ENCODE measurements at regions not wholly inside any gene's neighbourhood (a gene's known extent, or its start where the extent isn't known, plus 50 kb on each side); places are given as distances from the start of the nearest gene placed in this dataset.

DNA sequence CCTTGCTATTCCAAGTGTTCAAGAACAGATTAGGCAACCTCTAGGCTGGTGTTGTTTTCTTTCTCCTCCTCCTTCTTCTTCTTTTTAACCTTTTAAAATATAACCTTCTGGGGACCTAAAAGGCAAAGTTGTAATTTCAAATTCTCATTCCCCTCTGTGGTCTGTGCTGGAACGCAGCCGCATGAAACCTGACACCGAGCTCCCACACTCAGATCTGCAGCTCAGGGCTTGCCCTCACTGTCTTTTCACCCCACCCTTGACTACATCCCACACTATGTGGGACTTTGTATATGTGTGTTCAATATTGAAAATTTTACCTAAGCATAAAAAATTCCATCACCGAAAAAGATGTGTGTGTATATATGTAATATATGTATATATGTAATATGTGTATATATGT, 62.0 kb upstream of the ARHGAP42 start:
- DNase-seq (ENCODE audit: low spot score) = no peak
- CTCF ChIA-PET = no interaction called here
- Histone ChIP-seq H3K9me3 (ENCODE audit: low read depth, low read length, poor library complexity, severe bottlenecking) (peaks cover 10% of the 10 kb centered on the region), H3K4me3 (ENCODE audit: low read depth, low read length, poor library complexity, severe bottlenecking) (no peak overlapping the region), H3K27me3 (replicated peaks; ENCODE audit: insufficient read depth, low read depth, low read length, poor library complexity) (no peaks in the 10 kb centered on the region), H3K4me1 (ENCODE audit: insufficient read depth, low read length, poor library complexity, severe bottlenecking) (no peaks in the 10 kb centered on the region), H3K36me3 (ENCODE audit: insufficient read depth, low read length, poor library complexity, severe bottlenecking) (no peaks in the 10 kb centered on the region), H3K27ac (ENCODE audit: low read depth, low read length, poor library complexity, severe bottlenecking) (no peak overlapping the region)
- POLR2A ChIA-PET (ENCODE audit: low non-redundant PET) = no interaction called here
- TF ChIP-seq EZH2 (IDR thresholded peaks at IDR 0.05; ENCODE audit: borderline replicate concordance, low read depth, low read length, poor library complexity, severe bottlenecking) = no peak
- TF ChIP-seq, protein P1, sequence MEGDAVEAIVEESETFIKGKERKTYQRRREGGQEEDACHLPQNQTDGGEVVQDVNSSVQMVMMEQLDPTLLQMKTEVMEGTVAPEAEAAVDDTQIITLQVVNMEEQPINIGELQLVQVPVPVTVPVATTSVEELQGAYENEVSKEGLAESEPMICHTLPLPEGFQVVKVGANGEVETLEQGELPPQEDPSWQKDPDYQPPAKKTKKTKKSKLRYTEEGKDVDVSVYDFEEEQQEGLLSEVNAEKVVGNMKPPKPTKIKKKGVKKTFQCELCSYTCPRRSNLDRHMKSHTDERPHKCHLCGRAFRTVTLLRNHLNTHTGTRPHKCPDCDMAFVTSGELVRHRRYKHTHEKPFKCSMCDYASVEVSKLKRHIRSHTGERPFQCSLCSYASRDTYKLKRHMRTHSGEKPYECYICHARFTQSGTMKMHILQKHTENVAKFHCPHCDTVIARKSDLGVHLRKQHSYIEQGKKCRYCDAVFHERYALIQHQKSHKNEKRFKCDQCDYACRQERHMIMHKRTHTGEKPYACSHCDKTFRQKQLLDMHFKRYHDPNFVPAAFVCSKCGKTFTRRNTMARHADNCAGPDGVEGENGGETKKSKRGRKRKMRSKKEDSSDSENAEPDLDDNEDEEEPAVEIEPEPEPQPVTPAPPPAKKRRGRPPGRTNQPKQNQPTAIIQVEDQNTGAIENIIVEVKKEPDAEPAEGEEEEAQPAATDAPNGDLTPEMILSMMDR (conservative IDR thresholded peaks at IDR 0.05; ENCODE audit: low read depth, low read length) = no peak
- BruUV-seq (replicated peaks) = no TSS peak
- intact Hi-C loops (cut with micrococcal nuclease; ENCODE audit: unreplicated experiment) = no loop called here

- Histone ChIP-seq H3K36me3 (ENCODE audit: insufficient read depth, low read length, poor library complexity, severe bottlenecking) (no peaks in the 10 kb centered on the region), H3K27ac (ENCODE audit: low read depth, low read length, poor library complexity, severe bottlenecking) (no peak overlapping the region), H3K9me3 (ENCODE audit: low read depth, low read length, poor library complexity, severe bottlenecking) (no peaks in the 10 kb centered on the region), H3K4me1 (ENCODE audit: insufficient read depth, low read length, poor library complexity, severe bottlenecking) (peaks cover 7% of the 10 kb centered on the region), H3K4me3 (ENCODE audit: low read depth, low read length, poor library complexity, severe bottlenecking) (no peak overlapping the region), H3K27me3 (replicated peaks; ENCODE audit: insufficient read depth, low read depth, low read length, poor library complexity) (no peaks in the 10 kb centered on the region)
- no TSS peak for BruUV-seq (replicated peaks)
- CTCF ChIA-PET = no interaction called here
- intact Hi-C loops (cut with micrococcal nuclease; ENCODE audit: unreplicated experiment) = no loop called here
- POLR2A ChIA-PET (ENCODE audit: low non-redundant PET) = no interaction called here
- DNase-seq (ENCODE audit: low spot score) = no peak
- no peak for TF ChIP-seq EZH2 (IDR thresholded peaks at IDR 0.05; ENCODE audit: borderline replicate concordance, low read depth, low read length, poor library complexity, severe bottlenecking)
- TF ChIP-seq, protein P1 (conservative IDR thresholded peaks at IDR 0.05; ENCODE audit: low read depth, low read length) = no peak
Measured at GRCh38 chr11:100629671-100630070, 57.4 kb upstream of the ARHGAP42 start.

GRCh38 chr11:100630898-100631297, 56.2 kb upstream of the ARHGAP42 start:
- intact Hi-C loops (cut with micrococcal nuclease; ENCODE audit: unreplicated experiment) = no loop called here
- no peak overlapping the region for H3K4me3 ChIP-seq (ENCODE audit: low read depth, low read length, poor library complexity, severe bottlenecking)
- no peak for DNase-seq (ENCODE audit: low spot score)
- no TSS peak for BruUV-seq (replicated peaks)
- H3K27ac ChIP-seq (ENCODE audit: low read depth, low read length, poor library complexity, severe bottlenecking) = no peak overlapping the region
- ChIA-PET CTCF (no interaction called here), POLR2A (ENCODE audit: low non-redundant PET) (no interaction called here)
- H3K4me1 ChIP-seq (ENCODE audit: insufficient read depth, low read length, poor library complexity, severe bottlenecking) = peaks cover 7% of the 10 kb centered on the region
- no peaks in the 10 kb centered on the region for H3K27me3 ChIP-seq (replicated peaks; ENCODE audit: insufficient read depth, low read depth, low read length, poor library complexity)
- TF ChIP-seq, protein P1 (conservative IDR thresholded peaks at IDR 0.05; ENCODE audit: low read depth, low read length) = no peak
- no peak for TF ChIP-seq EZH2 (IDR thresholded peaks at IDR 0.05; ENCODE audit: borderline replicate concordance, low read depth, low read length, poor library complexity, severe bottlenecking)
- H3K9me3 ChIP-seq (ENCODE audit: low read depth, low read length, poor library complexity, severe bottlenecking) = no peaks in the 10 kb centered on the region
- H3K36me3 ChIP-seq (ENCODE audit: insufficient read depth, low read length, poor library complexity, severe bottlenecking) = no peaks in the 10 kb centered on the region

All from A673 (cell line).